Lung (tissue), 11 donors: ENCODE measurements at regions not wholly inside any gene's neighbourhood (a gene's known extent, or its start where the extent isn't known, plus 50 kb on each side); places are given as distances from the start of the nearest gene placed in this dataset.

Experiments used
- ATAC-seq: fragments of 200-7000 bp; cut with Tn5 transposase; one replicate; pipeline ENCODE4 v1.9.1; 2020; ENCODE audit warnings: moderate number of reproducible peaks; ENCODE audit not compliant: insufficient read depth, low FRiP score
- DNase-seq, 3 donors: peaks; one replicate each; pipeline ENCODE4 v3.0.0-alpha.2; 2013 to 2017
- H3K27ac ChIP-seq, 2 donors: one replicate each; pipeline ENCODE4 v1.5.1; 2013; ENCODE audit warnings: mild to moderate bottlenecking in 2 of 2, moderate library complexity in 2 of 2, control low read depth in 1 of 2, inconsistent platforms in 1 of 2, low read depth in 1 of 2, low read length in 1 of 2
- H3K27me3 ChIP-seq, 3 donors: one replicate each; pipeline ENCODE4 v1.5.1; 2013; ENCODE audit warnings: low read length in 2 of 3; ENCODE audit not compliant: control insufficient read depth in 3 of 3, insufficient read depth in 3 of 3
- H3K36me3 ChIP-seq, 4 donors: one replicate each; pipeline ENCODE4 v1.5.1; 2013; ENCODE audit warnings: low read length in 4 of 4, mild to moderate bottlenecking in 1 of 4, moderate library complexity in 1 of 4; ENCODE audit not compliant: control insufficient read depth in 4 of 4, insufficient read depth in 4 of 4
- H3K4me1 ChIP-seq, 5 donors: one replicate each; pipeline ENCODE4 v1.5.1; 2013; ENCODE audit warnings: low read length in 5 of 5, mild to moderate bottlenecking in 2 of 5, moderate library complexity in 1 of 5; ENCODE audit not compliant: control insufficient read depth in 5 of 5, insufficient read depth in 5 of 5
- H3K4me3 ChIP-seq: one replicate; pipeline ENCODE4 v1.5.1; 2013; ENCODE audit warnings: mild to moderate bottlenecking, control low read depth, moderate library complexity
- H3K9ac ChIP-seq, 2 donors: one replicate each; pipeline ENCODE4 v1.5.1; 2013; ENCODE audit warnings: low read length in 2 of 2, control low read depth in 1 of 2; ENCODE audit not compliant: insufficient read depth in 1 of 2
- H3K9me3 ChIP-seq, 4 donors: one replicate each; pipeline ENCODE4 v1.5.1; 2013; ENCODE audit warnings: low read length in 3 of 4, mild to moderate bottlenecking in 1 of 4, moderate library complexity in 1 of 4; ENCODE audit not compliant: control insufficient read depth in 4 of 4, insufficient read depth in 3 of 4
- WGBS, 2 donors: extraction: QIAGEN DNeasy Blood & Tissue Kit; methylation state at CpG; one replicate each; pipeline ENCODE4 v1.1.7; 2013; 5-methylcytosine and 5-hydroxymethylcytosine counted together
- TF ChIP-seq, protein P1 (sequence below): IDR thresholded peaks from 2 replicates; pipeline ENCODE4 v1.5.1; 2012; ENCODE audit warnings: mild to moderate bottlenecking; ENCODE audit errors: control extremely low read depth, extremely low read depth
- donor health status: control.
- donor health status: control.
- donor health status: Bipolar disorder and iron deficiency.
- donor health status: healthy.
- donor health status: DM: yes; HTN: yes; CAD: no.

DNA sequence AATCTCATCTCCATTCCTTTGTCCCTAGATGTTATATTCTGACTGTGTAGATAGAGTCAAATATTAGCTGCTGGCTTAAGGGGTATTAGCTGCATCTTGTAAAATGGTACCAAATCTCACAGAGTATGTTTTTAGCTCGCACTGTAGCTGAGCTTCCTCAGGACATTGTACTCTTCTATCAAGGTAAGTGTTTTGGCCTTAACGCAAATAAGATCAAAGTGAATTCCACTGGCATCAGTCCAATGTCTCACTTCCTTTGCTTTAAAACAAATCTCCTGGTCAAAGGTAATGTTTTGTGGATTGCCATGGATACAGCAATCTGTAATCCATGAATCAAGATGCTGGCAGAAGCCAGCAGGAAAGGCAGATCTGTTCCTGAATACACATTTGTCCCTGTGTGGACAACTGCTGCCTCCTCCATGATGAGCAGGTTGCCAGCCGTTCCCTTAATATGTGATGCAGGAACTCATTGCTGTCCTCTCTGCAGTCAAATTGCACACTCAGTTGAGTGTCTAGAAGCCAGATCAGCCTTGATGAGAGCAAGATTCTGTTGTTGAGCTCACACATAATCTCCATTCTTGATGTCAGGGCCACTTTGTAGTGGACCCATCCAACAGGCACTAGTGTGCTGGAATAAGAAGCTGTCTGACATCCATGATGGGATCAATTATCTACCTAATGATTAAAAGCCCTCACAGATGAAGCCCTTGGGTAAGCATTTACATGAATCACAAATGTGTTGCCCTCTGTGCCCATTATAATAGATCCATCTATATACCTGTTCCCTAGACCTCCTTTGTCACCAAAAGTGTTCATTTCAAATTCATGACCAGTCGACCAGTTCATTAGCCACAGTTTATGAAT, 96.6 kb upstream of the AGTR1 start:
- peaks cover 0 to 2% (median 0%) of the 10 kb centered on the region in 4 donors for H3K9me3 ChIP-seq
- no peaks in the 10 kb centered on the region for H3K27me3 ChIP-seq
- 57 to 64% methylated on average over 4 of the region's 4 CpGs for WGBS, 2 donors
- H3K4me1 ChIP-seq, result peaks cover 0 to 17% (median 0%) of the 10 kb centered on the region in 5 donors
- DNase-seq, result peak in 2 of 3 donors; percentile 16 to 50
- no peak overlapping the region for H3K27ac ChIP-seq
- no peak overlapping the region for H3K4me3 ChIP-seq
- TF ChIP-seq, protein P1, sequence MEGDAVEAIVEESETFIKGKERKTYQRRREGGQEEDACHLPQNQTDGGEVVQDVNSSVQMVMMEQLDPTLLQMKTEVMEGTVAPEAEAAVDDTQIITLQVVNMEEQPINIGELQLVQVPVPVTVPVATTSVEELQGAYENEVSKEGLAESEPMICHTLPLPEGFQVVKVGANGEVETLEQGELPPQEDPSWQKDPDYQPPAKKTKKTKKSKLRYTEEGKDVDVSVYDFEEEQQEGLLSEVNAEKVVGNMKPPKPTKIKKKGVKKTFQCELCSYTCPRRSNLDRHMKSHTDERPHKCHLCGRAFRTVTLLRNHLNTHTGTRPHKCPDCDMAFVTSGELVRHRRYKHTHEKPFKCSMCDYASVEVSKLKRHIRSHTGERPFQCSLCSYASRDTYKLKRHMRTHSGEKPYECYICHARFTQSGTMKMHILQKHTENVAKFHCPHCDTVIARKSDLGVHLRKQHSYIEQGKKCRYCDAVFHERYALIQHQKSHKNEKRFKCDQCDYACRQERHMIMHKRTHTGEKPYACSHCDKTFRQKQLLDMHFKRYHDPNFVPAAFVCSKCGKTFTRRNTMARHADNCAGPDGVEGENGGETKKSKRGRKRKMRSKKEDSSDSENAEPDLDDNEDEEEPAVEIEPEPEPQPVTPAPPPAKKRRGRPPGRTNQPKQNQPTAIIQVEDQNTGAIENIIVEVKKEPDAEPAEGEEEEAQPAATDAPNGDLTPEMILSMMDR, result no peak
- no peaks in the 10 kb centered on the region for H3K36me3 ChIP-seq
- H3K9ac ChIP-seq, result no peak overlapping the region
- no peak for ATAC-seq

DNA sequence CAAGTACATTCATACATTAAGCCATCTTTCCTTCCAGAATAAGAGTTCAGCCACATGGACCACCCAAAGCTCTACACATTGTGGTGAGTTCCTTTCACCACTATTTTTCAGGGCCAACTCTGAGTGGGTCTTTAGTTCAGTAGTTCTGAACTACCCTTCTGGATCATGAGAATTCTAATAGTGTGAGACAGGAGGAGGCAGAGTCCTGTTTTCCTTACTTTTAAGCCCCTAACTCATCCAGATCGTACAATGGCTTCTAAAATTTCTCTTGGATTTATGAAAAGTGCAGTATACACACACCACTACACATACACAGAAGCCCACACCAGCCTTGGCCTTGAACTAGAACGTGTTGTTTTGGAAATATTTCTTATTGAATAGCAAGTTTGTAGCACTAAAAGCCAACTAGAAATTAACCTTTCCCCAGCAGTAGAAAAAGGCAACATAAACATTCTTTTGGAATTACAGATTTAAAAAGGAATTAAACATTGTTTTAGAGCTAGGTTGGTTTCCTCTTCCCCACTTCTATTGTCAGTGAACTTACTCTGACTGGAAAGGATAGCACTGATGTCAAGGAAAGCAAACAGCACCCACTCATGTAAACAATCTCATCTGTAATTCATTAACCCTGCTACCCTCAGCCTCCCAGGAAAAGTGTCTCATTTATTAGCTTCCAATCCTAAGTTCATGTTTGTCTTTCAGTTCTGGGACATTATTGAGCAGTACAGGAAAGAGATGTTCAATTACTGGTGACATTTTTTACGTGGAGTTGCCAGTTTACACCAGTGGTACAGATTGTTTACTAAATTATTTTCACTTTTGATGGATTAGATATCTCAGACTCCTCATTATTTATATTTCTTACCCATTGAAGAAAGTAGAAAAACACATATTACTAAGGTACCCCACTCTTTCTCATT, 95.7 kb upstream of the AGTR1 start:
- Histone ChIP-seq H3K27ac (no peak overlapping the region), H3K9ac (no peak overlapping the region), H3K36me3 (no peaks in the 10 kb centered on the region), H3K27me3 (no peaks in the 10 kb centered on the region), H3K9me3 (peaks cover 0 to 2% (median 0%) of the 10 kb centered on the region in 4 donors), H3K4me1 (peaks cover 0 to 23% (median 0%) of the 10 kb centered on the region in 5 donors), H3K4me3 (no peak overlapping the region)
- ATAC-seq, result no peak
- WGBS, 2 donors, result 50 to 65% methylated on average over 3 of the region's 3 CpGs
- no peak for DNase-seq
- TF ChIP-seq, protein P1, result no peak

DNA sequence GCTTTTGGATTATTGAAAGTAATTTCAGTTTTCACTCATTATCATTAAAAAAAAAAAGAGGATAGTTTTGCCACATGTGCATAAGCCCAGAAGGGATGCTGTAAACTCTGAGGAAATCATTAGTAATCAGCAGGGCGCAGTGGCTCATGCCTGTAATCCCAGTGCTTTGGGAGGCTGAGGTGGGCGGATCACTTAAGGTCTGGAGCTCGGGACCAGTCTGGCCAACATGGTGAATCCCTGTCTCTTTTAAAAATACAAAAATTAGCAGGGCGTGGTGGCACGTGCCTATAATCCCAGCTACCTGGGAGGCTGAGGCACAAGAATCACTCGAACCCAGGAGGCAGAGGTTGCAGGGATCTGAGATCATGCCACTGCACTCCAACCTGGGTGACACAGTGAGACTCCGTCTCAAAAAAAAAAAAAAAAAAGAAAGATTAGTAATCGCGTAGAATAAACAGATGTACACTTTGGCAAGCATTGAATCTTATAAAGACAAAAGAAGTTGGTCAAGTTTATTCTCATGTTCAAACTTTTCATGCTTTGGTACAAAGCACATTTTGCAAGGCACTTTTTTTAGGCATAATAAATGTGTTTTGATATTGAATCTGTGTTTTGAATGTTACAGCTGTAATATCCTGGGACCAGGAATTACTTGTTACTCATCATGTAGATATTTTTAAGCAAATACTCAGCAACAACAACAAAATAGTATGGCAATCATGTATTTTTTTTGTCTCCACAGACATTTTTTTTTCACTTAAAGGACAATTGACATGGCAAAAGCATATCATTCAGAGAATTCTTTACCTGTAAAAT, 93.2 kb upstream of the AGTR1 start:
- TF ChIP-seq, protein P1, result no peak
- H3K36me3 ChIP-seq, result no peaks in the 10 kb centered on the region
- no peak overlapping the region for H3K9ac ChIP-seq
- DNase-seq (no peak), ATAC-seq (no peak)
- no peak overlapping the region for H3K4me3 ChIP-seq
- WGBS, 2 donors, result 80 to 90% methylated on average over 9 of the region's 9 CpGs
- no peak overlapping the region for H3K27ac ChIP-seq
- peaks cover 0 to 26% (median 0%) of the 10 kb centered on the region in 5 donors for H3K4me1 ChIP-seq
- no peaks in the 10 kb centered on the region for H3K27me3 ChIP-seq
- H3K9me3 ChIP-seq, result peaks cover 0 to 2% (median 0%) of the 10 kb centered on the region in 4 donors
